HepG2 (cell line): ENCODE measurements at regions not wholly inside any gene's neighbourhood (a gene's known extent, or its start where the extent isn't known, plus 50 kb on each side); places are given as distances from the start of the nearest gene placed in this dataset.
A peak's percentile ranks its signal among the peaks of the same experiment; 100 is the strongest.

ENCODE experiments used
- ATAC-seq: fragments of 200-7000 bp; cut with Tn5 transposase; 3 replicates; pipeline ENCODE4 v1.9.1; 2020; ENCODE audit warnings: mild to moderate bottlenecking, moderate library complexity
- BruUV-seq: library from RNA; stranded (reverse); fragments of 400-500 nt; replicated peaks from 2 replicates; lab custom pipeline; 2021; lab: Mats Ljungman, UMichigan
- CTCF ChIA-PET: fragments of 300-600 bp; formaldehyde crosslinking; extraction: SDS; loops from one replicate; lab custom pipeline; 2021; ENCODE audit warnings: low total read pairs, inconsistent platforms, low intra/inter-chr PET ratio; lab: Yijun Ruan, JAX
- POLR2A ChIA-PET: fragments of 350-600 bp; sonication (Branson Sonifier 250); formaldehyde crosslinking; loops from one replicate; lab custom pipeline; 2020; ENCODE audit warnings: antibody characterized with exemption, inconsistent platforms; lab: Yijun Ruan, JAX
- DNase-seq: peaks from one replicate; pipeline ENCODE4 v3.0.0-alpha.2; 2015; ENCODE audit warnings: low spot score
- FAIRE-seq: peaks from 3 replicates; lab custom pipeline; 2011; peaks lifted over from hg19 to GRCh38; lab: Jason Lieb, UNC
- H2AFZ ChIP-seq: one replicate; pipeline ENCODE4 v1.6.1; 2011; ENCODE audit warnings: low read length, inconsistent platforms
- H3K27ac ChIP-seq: fragments of 300-600 bp; 3 replicates; pipeline ENCODE4 v1.8.0; 2011; ENCODE audit warnings: mixed run types, mild to moderate bottlenecking, mixed read lengths, low read length, inconsistent platforms; ENCODE audit not compliant: insufficient read depth; ENCODE audit errors: extremely low read length
- H3K27me3 ChIP-seq, 2 experiments: fragments of 200-600 bp in 1 of 2; 2 replicates in 1 of 2; 3 replicates in 1 of 2; pipeline versions ENCODE4 v1.6.0 to v1.8.0; 2011; ENCODE audit warnings: low read length in 2 of 2, mild to moderate bottlenecking in 2 of 2, moderate library complexity in 2 of 2, inconsistent platforms in 1 of 2; ENCODE audit not compliant: insufficient read depth in 2 of 2, control insufficient read depth in 1 of 2
- H3K36me3 ChIP-seq, 2 experiments: fragments of 200-600 bp in 1 of 2; replicated peaks in 1 of 2; 2 replicates in 1 of 2; 3 replicates in 1 of 2; pipeline versions ENCODE4 v1.5.1 to v1.8.0; 2011; ENCODE audit warnings: low read length in 2 of 2, inconsistent platforms in 1 of 2; ENCODE audit not compliant: insufficient read depth in 2 of 2, control insufficient read depth in 1 of 2
- H3K4me1 ChIP-seq: 2 replicates; pipeline ENCODE4 v1.5.1; 2012; ENCODE audit warnings: low read length, inconsistent platforms; ENCODE audit not compliant: insufficient read depth
- H3K4me2 ChIP-seq: 2 replicates; pipeline ENCODE4 v1.6.0; 2011; ENCODE audit warnings: low read depth, low read length, inconsistent platforms
- H3K4me3 ChIP-seq, 3 experiments: fragments of 200-600 bp in 1 of 3; sonication (generic), shearing (Covaris generic) in 1 of 3; replicated peaks in 1 of 3; 2 replicates each; pipeline ENCODE4 v1.5.1; 2011 to 2016; ENCODE audit warnings: low read length in 3 of 3, inconsistent platforms in 2 of 3, low read depth in 2 of 3, mild to moderate bottlenecking in 2 of 3, control low read depth in 1 of 3, mixed read lengths in 1 of 3; ENCODE audit not compliant: insufficient read depth in 1 of 3
- H3K79me2 ChIP-seq: one replicate; pipeline ENCODE4 v1.6.1; 2011; ENCODE audit warnings: low read length, inconsistent platforms; ENCODE audit not compliant: insufficient read depth
- H3K9ac ChIP-seq: 2 replicates; pipeline ENCODE4 v1.6.0; 2011; ENCODE audit warnings: mild to moderate bottlenecking, low read depth, low read length, inconsistent platforms; ENCODE audit not compliant: insufficient read depth
- H3K9me3 ChIP-seq: 2 replicates; pipeline ENCODE4 v1.5.1; 2012; ENCODE audit warnings: mild to moderate bottlenecking, low read length
- H4K20me1 ChIP-seq: 2 replicates; pipeline ENCODE4 v1.6.0; 2011; ENCODE audit warnings: inconsistent platforms, mild to moderate bottlenecking, low read length, moderate library complexity; ENCODE audit not compliant: insufficient read depth
- AHR ChIP-seq: IDR thresholded peaks from 2 replicates; pipeline ENCODE4 v1.6.1; 2018; ENCODE audit warnings: missing genetic modification reagents, missing compliant biosample characterization
- CEBPB ChIP-seq: IDR thresholded peaks from 2 replicates; pipeline ENCODE4 v1.6.1; 2011; ENCODE audit warnings: low read depth, low read length, improper control_type of control experiment, borderline replicate concordance
- IKZF1 ChIP-seq: fragments of 450-650 bp; IDR thresholded peaks from 2 replicates; pipeline ENCODE4 v1.7.1; 2016
- MAFK ChIP-seq, 2 experiments: IDR thresholded peaks in 1 of 2; conservative IDR thresholded peaks in 1 of 2; 2 replicates each; pipeline ENCODE4 v1.6.1; 2011; ENCODE audit warnings: improper control_type of control experiment in 2 of 2, low read length in 2 of 2
- MTA3 ChIP-seq: sonication (generic); formaldehyde crosslinking; IDR thresholded peaks from 2 replicates; pipeline ENCODE4 v1.4.0; 2020; ENCODE audit warnings: missing genetic modification reagents
- NFIB ChIP-seq: sonication (generic); formaldehyde crosslinking; IDR thresholded peaks from 2 replicates; pipeline ENCODE4 v1.9.0; 2021; ENCODE audit warnings: missing genetic modification reagents, mild to moderate bottlenecking, borderline replicate concordance
- RBFOX2 ChIP-seq: fragments of 200-400 bp; formaldehyde crosslinking; IDR thresholded peaks from 2 replicates; pipeline ENCODE4 v1.6.1; 2017; ENCODE audit warnings: low read depth, mild to moderate bottlenecking, low read length
- SMYD3 ChIP-seq: sonication (generic); formaldehyde crosslinking; IDR thresholded peaks from 2 replicates; pipeline ENCODE4 v1.8.1; 2023; ENCODE audit warnings: mild to moderate bottlenecking, missing genetic modification reagents
- STAG1 ChIP-seq: sonication (generic); formaldehyde crosslinking; IDR thresholded peaks from 2 replicates; pipeline ENCODE4 v1.4.0; 2020; ENCODE audit warnings: missing genetic modification reagents
- TBP ChIP-seq: sonication (generic); formaldehyde crosslinking; IDR thresholded peaks from 2 replicates; pipeline ENCODE4 v1.5.0; 2020; ENCODE audit warnings: missing genetic modification reagents
- THAP11 ChIP-seq: IDR thresholded peaks from 2 replicates; pipeline ENCODE4 v1.6.1; 2016; ENCODE audit warnings: missing biosample characterization, missing genetic modification reagents
- ZFP36 ChIP-seq: fragments of 150-350 bp; IDR thresholded peaks from 2 replicates; pipeline ENCODE4 v1.6.1; 2018; ENCODE audit warnings: borderline replicate concordance, low read length, low read depth; ENCODE audit not compliant: partially characterized antibody
- ZNF12 ChIP-seq: sonication (generic); formaldehyde crosslinking; IDR thresholded peaks from 2 replicates; pipeline ENCODE4 v1.5.0; 2020; ENCODE audit warnings: missing genetic modification reagents
- ZNF543 ChIP-seq: sonication (generic); formaldehyde crosslinking; IDR thresholded peaks from 2 replicates; pipeline ENCODE4 v1.4.0; 2020; ENCODE audit warnings: mild to moderate bottlenecking, missing genetic modification reagents
- ZSCAN9 ChIP-seq: IDR thresholded peaks from 2 replicates; pipeline ENCODE4 v1.6.1; 2016; ENCODE audit warnings: borderline replicate concordance
- WGBS: methylation state at CpG from one replicate; pipeline ENCODE4 v1.1.6; 2017; ENCODE audit warnings: low lambda C conversion rate; 5-methylcytosine and 5-hydroxymethylcytosine counted together
- in situ Hi-C: cut with HindIII; loops from 2 replicates; pipeline ENCODE4 v1.10.0; 2017; ENCODE audit warnings: low pct_unique_long_range_greater_than_20kb; ENCODE audit not compliant: extremely low pct_ligation_motif_present
- intact Hi-C: fragments of 100-400 bp; cut with micrococcal nuclease; formaldehyde crosslinking; loops from one replicate; pipeline ENCODE4 v1.10.0; 2022; ENCODE audit not compliant: unreplicated experiment
- TF ChIP-seq, protein P1 (sequence below): sonication (generic); formaldehyde crosslinking; IDR thresholded peaks from 2 replicates; pipeline ENCODE4 v1.4.0; 2020; ENCODE audit warnings: mild to moderate bottlenecking, missing genetic modification reagents
- TF ChIP-seq, protein P2 (sequence below): sonication (generic); formaldehyde crosslinking; IDR thresholded peaks from 2 replicates; pipeline ENCODE4 v1.4.0; 2020; ENCODE audit warnings: missing genetic modification reagents
- TF ChIP-seq, protein P3 (sequence below): sonication (generic); formaldehyde crosslinking; IDR thresholded peaks from 2 replicates; pipeline ENCODE4 v1.8.0; 2022; ENCODE audit warnings: mild to moderate bottlenecking, missing genetic modification reagents

DNA sequence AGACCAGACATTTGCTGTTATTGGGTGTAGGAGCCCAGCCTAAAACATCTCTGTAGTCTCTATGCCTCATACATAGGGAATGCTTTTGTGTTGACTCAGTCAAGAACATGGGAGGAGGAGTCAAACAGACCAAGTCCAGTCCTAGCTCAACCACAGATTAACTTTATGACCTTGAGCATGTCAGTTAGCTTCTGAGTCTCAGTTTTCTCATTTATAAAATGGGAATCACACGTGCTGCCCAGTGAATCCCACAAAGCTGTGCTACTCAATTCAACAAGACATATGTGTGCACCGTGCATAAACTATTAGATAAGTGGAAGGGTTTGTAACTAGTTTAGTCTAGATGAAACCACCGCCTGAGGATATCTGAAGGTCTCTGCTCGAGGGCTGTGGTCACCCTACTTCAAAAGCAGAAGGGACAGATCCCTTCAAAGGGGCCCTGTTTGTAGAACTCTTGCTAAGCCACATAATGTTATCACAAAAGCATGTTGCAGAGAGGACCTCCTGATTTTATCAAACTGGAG lies 109.5 kb upstream of the NFIA start (continued):
- TF ChIP-seq MAFK (conservative IDR thresholded peaks at IDR 0.05 in 1 of 2, IDR thresholded peaks at IDR 0.05 in 1 of 2; ENCODE audit: low read length in 2 of 2), result 0 out of 4 replicates have a peak, but pooled peaks of 1 of the 2 experiments have one; percentile 4
- TF ChIP-seq RBFOX2, result no peak
- TF ChIP-seq, protein P1, sequence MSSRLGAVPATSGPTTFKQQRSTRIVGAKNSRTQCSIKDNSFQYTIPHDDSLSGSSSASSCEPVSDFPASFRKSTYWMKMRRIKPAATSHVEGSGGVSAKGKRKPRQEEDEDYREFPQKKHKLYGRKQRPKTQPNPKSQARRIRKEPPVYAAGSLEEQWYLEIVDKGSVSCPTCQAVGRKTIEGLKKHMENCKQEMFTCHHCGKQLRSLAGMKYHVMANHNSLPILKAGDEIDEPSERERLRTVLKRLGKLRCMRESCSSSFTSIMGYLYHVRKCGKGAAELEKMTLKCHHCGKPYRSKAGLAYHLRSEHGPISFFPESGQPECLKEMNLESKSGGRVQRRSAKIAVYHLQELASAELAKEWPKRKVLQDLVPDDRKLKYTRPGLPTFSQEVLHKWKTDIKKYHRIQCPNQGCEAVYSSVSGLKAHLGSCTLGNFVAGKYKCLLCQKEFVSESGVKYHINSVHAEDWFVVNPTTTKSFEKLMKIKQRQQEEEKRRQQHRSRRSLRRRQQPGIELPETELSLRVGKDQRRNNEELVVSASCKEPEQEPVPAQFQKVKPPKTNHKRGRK (CRISPR knock-in tag), result no peak

DNA sequence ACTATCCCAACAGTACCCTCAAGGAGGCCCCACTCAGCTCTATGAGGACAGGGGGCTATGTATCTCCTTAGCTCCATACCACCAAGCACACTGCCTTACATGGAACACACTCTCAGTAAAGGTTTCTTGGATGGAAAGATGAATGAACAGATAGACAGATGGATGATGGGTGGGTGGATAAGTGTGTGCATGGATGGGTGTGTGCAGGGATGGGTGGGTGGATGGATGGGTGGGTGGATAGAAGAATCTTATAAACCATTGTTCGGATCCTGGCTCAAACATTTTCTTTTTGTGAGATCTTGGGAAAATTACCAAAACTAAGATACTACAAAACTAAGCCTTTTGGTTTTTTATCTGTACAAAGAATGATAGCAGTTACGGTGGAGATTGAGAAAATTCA lies 111.0 kb upstream of the NFIA start:
- peaks cover 9% of the 10 kb centered on the region; the same call in 1 of the 2 replicates for H3K9me3 ChIP-seq
- intact Hi-C loops (loop anchor here (2.0 to 10.0 kb wide), 3 partner anchors 173 to 881 kb away; no protein-coding TSS in a partner anchor), in situ Hi-C loops (loop anchor here (10.0 kb wide), 3 partner anchors 483 to 883 kb away; no protein-coding TSS in a partner anchor)
- ChIA-PET CTCF (interaction anchor here (1.3 kb wide), 1 partner anchor 617 kb away, joined by 3 read pairs; no protein-coding TSS in a partner anchor), POLR2A (no interaction called here)
- H3K4me3 ChIP-seq, result no peak overlapping the region
- no peaks in the 10 kb centered on the region for H3K79me2 ChIP-seq
- no peaks in the 10 kb centered on the region for H4K20me1 ChIP-seq
- no peak overlapping the region for H3K27ac ChIP-seq
- FAIRE-seq (no peak), ATAC-seq (no peak), DNase-seq (no peak)
- no TSS peak for BruUV-seq
- WGBS, result 70% methylated on average over 2 of the region's 2 CpGs
- peaks cover 32% of the 10 kb centered on the region for H3K4me1 ChIP-seq
- no peak overlapping the region for H3K4me2 ChIP-seq
- no peak overlapping the region for H3K9ac ChIP-seq
- peaks cover 1 to 4% of the 10 kb centered on the region in 2 experiments; a peak in 1 of 5 replicates for H3K27me3 ChIP-seq
- no peak overlapping the region for H2AFZ ChIP-seq
- no peaks in the 10 kb centered on the region for H3K36me3 ChIP-seq
- TF ChIP-seq THAP11 (CRISPR knock-in tag) (no peak), CEBPB (no peak), IKZF1 (no peak), NFIB (CRISPR knock-in tag) (no peak), ZNF12 (CRISPR knock-in tag) (no peak), ZNF543 (CRISPR knock-in tag) (no peak), ZSCAN9 (CRISPR knock-in tag) (no peak), AHR (no peak), STAG1 (CRISPR knock-in tag) (no peak), SMYD3 (CRISPR knock-in tag) (no peak), MTA3 (no peak), TBP (CRISPR knock-in tag) (no peak), ZFP36 (no peak)
- TF ChIP-seq, protein P2, sequence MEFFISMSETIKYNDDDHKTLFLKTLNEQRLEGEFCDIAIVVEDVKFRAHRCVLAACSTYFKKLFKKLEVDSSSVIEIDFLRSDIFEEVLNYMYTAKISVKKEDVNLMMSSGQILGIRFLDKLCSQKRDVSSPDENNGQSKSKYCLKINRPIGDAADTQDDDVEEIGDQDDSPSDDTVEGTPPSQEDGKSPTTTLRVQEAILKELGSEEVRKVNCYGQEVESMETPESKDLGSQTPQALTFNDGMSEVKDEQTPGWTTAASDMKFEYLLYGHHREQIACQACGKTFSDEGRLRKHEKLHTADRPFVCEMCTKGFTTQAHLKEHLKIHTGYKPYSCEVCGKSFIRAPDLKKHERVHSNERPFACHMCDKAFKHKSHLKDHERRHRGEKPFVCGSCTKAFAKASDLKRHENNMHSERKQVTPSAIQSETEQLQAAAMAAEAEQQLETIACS (CRISPR knock-in tag), result no peak
- TF ChIP-seq, protein P3, sequence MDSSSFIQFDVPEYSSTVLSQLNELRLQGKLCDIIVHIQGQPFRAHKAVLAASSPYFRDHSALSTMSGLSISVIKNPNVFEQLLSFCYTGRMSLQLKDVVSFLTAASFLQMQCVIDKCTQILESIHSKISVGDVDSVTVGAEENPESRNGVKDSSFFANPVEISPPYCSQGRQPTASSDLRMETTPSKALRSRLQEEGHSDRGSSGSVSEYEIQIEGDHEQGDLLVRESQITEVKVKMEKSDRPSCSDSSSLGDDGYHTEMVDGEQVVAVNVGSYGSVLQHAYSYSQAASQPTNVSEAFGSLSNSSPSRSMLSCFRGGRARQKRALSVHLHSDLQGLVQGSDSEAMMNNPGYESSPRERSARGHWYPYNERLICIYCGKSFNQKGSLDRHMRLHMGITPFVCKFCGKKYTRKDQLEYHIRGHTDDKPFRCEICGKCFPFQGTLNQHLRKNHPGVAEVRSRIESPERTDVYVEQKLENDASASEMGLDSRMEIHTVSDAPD, result no peak
